ENCODE measurements at regions not wholly inside any gene's neighbourhood (a gene's known extent, or its start where the extent isn't known, plus 50 kb on each side); places are given as distances from the start of the nearest gene placed in this dataset.

DNA sequence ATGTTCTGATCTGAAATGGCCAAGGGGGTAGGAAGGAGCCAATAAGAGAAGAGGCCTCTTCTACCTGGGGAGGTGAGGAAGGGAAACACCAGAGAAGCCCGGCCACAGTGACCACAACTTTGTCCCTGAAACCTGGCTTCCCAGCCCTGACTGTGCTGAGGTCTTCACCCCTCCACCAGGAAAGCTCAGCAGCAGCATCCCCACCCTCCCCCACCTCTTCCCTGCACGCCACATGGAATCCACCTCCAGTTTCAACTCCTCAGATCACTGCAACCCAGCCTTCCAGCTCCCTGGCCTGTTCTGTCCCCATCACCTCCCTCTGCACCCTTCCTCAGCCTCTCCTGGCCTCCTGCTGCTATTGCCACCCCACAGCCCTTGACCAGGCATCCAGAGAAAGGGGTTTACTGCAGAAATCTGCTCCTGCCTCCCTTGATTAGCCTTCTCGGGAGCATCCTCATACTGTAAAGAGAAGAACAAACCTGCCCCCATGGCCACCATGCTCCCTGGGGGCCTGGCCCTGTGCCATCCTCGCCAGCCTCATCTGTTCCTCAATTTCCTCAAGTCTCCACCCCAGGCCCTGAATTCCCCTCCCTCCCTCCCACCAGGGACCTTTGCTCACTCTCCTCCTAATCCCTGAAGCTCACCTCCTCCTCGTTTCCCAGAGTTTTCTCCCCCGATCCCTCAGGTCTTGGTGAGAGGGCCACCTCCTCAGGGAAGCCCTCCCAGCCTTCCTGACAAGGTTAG lies 450.9 kb downstream of the MATN1 start:
- H3K36me3 ChIP-seq: no peaks in the 10 kb centered on the region
- H3K4me3 ChIP-seq (ENCODE audit: low read depth, low read length): no peak overlapping the region
- no peak for DNase-seq
- TF ChIP-seq CTCF (IDR thresholded peaks at IDR 0.05; ENCODE audit: low read depth, low read length): no peak
- peaks cover 7% of the 10 kb centered on the region for H3K9me3 ChIP-seq (ENCODE audit: severe bottlenecking)
- H3K27ac ChIP-seq: no peak overlapping the region
- no peaks in the 10 kb centered on the region for H3K27me3 ChIP-seq (ENCODE audit: insufficient read depth, low read depth, severe bottlenecking)

DNA sequence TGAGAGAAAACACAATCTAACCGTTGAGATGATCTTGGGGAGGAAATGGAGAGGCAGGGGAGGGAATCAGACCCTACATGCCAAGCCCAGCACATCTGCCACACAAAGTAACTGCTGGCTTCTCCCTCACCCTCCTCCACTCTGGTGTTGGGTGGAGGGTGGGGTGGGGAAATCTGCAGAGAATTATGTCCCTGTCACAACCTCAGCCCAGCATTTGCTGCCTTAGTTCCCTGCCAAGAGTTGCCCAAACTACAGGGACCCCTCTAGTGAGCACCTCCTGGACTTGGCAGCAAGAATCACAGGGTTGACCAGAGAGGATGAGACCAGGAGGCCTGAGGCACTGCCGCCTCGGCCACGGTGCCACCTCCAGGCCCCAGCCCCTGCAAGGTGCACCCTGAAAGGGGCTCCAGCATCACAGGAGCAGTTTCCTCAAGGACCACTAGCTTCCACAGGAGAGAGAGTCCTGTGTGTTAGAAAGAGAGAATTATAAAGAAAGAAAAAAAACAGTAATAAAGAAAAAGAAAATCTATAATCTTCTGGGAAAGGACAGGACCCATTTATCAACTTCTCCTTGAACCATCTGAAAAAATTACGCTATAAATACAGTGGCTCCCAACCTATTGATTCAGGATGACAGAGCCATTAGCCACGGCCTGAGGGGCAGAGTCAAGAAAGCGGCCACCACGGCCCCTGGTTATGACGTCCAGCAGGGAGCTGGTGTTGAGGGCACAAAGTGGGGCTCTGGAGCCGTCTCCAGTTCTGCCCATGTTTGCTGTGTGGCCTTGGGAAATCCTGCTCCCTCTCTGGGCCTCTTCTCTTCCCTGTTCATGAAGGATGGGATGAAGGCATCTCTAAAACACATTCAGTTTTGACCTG lies 451.7 kb downstream of the MATN1 start:
- no peak for DNase-seq
- H3K27me3 ChIP-seq (ENCODE audit: insufficient read depth, low read depth, severe bottlenecking): no peaks in the 10 kb centered on the region
- H3K9me3 ChIP-seq (ENCODE audit: severe bottlenecking): peaks cover 7% of the 10 kb centered on the region
- H3K36me3 ChIP-seq: no peaks in the 10 kb centered on the region
- no peak overlapping the region for H3K4me3 ChIP-seq (ENCODE audit: low read depth, low read length)
- no peak overlapping the region for H3K27ac ChIP-seq
- TF ChIP-seq CTCF (IDR thresholded peaks at IDR 0.05; ENCODE audit: low read depth, low read length): no peak

GRCh38 chr1:30270461-30270860 lies 452.9 kb downstream of the MATN1 start:
- peaks cover 7% of the 10 kb centered on the region for H3K9me3 ChIP-seq (ENCODE audit: severe bottlenecking)
- no peak overlapping the region for H3K27ac ChIP-seq
- H3K27me3 ChIP-seq (ENCODE audit: insufficient read depth, low read depth, severe bottlenecking): no peaks in the 10 kb centered on the region
- H3K36me3 ChIP-seq: no peaks in the 10 kb centered on the region
- no peak for DNase-seq
- no peak for TF ChIP-seq CTCF (IDR thresholded peaks at IDR 0.05; ENCODE audit: low read depth, low read length)
- H3K4me3 ChIP-seq (ENCODE audit: low read depth, low read length): no peak overlapping the region

GRCh38 chr1:30268923-30269666 lies 454.3 kb downstream of the MATN1 start:
- DNase-seq: no peak
- Histone ChIP-seq H3K27me3 (ENCODE audit: insufficient read depth, low read depth, severe bottlenecking) (no peaks in the 10 kb centered on the region), H3K4me3 (ENCODE audit: low read depth, low read length) (no peak overlapping the region), H3K27ac (no peak overlapping the region), H3K36me3 (no peaks in the 10 kb centered on the region), H3K9me3 (ENCODE audit: severe bottlenecking) (peaks cover 4% of the 10 kb centered on the region)
- no peak for TF ChIP-seq CTCF (IDR thresholded peaks at IDR 0.05; ENCODE audit: low read depth, low read length)

DNA sequence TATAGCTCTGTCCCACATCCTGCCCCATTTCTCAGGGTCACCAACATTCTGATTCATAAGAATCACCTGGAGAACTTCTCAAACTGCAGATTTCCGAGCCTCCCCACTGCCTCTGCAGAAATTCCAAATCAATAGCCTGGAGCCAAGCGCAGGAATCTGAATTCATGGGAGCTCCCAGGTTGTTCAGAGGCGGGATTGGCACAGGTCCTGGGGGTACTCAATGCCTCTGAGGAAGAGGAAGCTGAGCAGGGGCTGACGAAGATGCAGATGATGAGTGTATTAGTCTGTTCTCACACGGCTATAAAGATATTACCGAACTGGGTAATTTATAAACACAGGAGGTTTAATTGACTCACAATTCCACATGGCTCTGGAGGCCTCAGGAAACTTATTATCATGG lies 455.5 kb downstream of the MATN1 start:
- TF ChIP-seq CTCF (IDR thresholded peaks at IDR 0.05; ENCODE audit: low read depth, low read length): no peak
- Histone ChIP-seq H3K27me3 (ENCODE audit: insufficient read depth, low read depth, severe bottlenecking) (no peaks in the 10 kb centered on the region), H3K36me3 (no peaks in the 10 kb centered on the region)

More for the DNA sequence above, 455.5 kb downstream of the MATN1 start:
- no peak overlapping the region for H3K27ac ChIP-seq
- no peak for DNase-seq
- no peaks in the 10 kb centered on the region for H3K9me3 ChIP-seq (ENCODE audit: severe bottlenecking)
- no peak overlapping the region for H3K4me3 ChIP-seq (ENCODE audit: low read depth, low read length)
